OCI-LY7 (cell line): ENCODE measurements at regions not wholly inside any gene's neighbourhood (a gene's known extent, or its start where the extent isn't known, plus 50 kb on each side); places are given as distances from the start of the nearest gene placed in this dataset.

Experiments used
- CTCF ChIP-seq: fragments of 200-600 bp; sonication (generic); conservative IDR thresholded peaks from 2 replicates; pipeline ENCODE4 v1.5.1; 2014; ENCODE audit warnings: mild to moderate bottlenecking, antibody characterized with exemption, low read length, moderate library complexity, mixed read lengths
- EZH2phosphoT487 ChIP-seq: fragments of 200-600 bp; sonication (generic); IDR thresholded peaks from 2 replicates; pipeline ENCODE4 v1.6.1; 2018; ENCODE audit warnings: low read depth, borderline replicate concordance, mild to moderate bottlenecking, mixed run types, antibody characterized with exemption, low read length, moderate library complexity, mixed read lengths

GRCh38 chr16:85233516-85233915 lies 121.2 kb upstream of the CIBAR2 start:
- TF ChIP-seq CTCF, result no peak
- no peak for TF ChIP-seq EZH2phosphoT487
